HepG2 (cell line): ENCODE measurements at regions not wholly inside any gene's neighbourhood (a gene's known extent, or its start where the extent isn't known, plus 50 kb on each side); places are given as distances from the start of the nearest gene placed in this dataset.
A peak's percentile ranks its signal among the peaks of the same experiment; 100 is the strongest.

Experiments used
- ATAC-seq: fragments of 200-7000 bp; cut with Tn5 transposase; 3 replicates; pipeline ENCODE4 v1.9.1; 2020; ENCODE audit warnings: mild to moderate bottlenecking, moderate library complexity
- BruUV-seq: library from RNA; stranded (reverse); fragments of 400-500 nt; replicated peaks from 2 replicates; lab custom pipeline; 2021; lab: Mats Ljungman, UMichigan
- CTCF ChIA-PET: fragments of 300-600 bp; formaldehyde crosslinking; extraction: SDS; loops from one replicate; lab custom pipeline; 2021; ENCODE audit warnings: low total read pairs, inconsistent platforms, low intra/inter-chr PET ratio; lab: Yijun Ruan, JAX
- POLR2A ChIA-PET: fragments of 350-600 bp; sonication (Branson Sonifier 250); formaldehyde crosslinking; loops from one replicate; lab custom pipeline; 2020; ENCODE audit warnings: antibody characterized with exemption, inconsistent platforms; lab: Yijun Ruan, JAX
- DNase-seq: peaks from one replicate; pipeline ENCODE4 v3.0.0-alpha.2; 2015; ENCODE audit warnings: low spot score
- FAIRE-seq: peaks from 3 replicates; lab custom pipeline; 2011; peaks lifted over from hg19 to GRCh38; lab: Jason Lieb, UNC
- H2AFZ ChIP-seq: one replicate; pipeline ENCODE4 v1.6.1; 2011; ENCODE audit warnings: low read length, inconsistent platforms
- H3K27ac ChIP-seq: fragments of 300-600 bp; 3 replicates; pipeline ENCODE4 v1.8.0; 2011; ENCODE audit warnings: mixed run types, mild to moderate bottlenecking, mixed read lengths, low read length, inconsistent platforms; ENCODE audit not compliant: insufficient read depth; ENCODE audit errors: extremely low read length
- H3K27me3 ChIP-seq, 2 experiments: fragments of 200-600 bp in 1 of 2; 2 replicates in 1 of 2; 3 replicates in 1 of 2; pipeline versions ENCODE4 v1.6.0 to v1.8.0; 2011; ENCODE audit warnings: low read length in 2 of 2, mild to moderate bottlenecking in 2 of 2, moderate library complexity in 2 of 2, inconsistent platforms in 1 of 2; ENCODE audit not compliant: insufficient read depth in 2 of 2, control insufficient read depth in 1 of 2
- H3K36me3 ChIP-seq, 2 experiments: fragments of 200-600 bp in 1 of 2; replicated peaks in 1 of 2; 2 replicates in 1 of 2; 3 replicates in 1 of 2; pipeline versions ENCODE4 v1.5.1 to v1.8.0; 2011; ENCODE audit warnings: low read length in 2 of 2, inconsistent platforms in 1 of 2; ENCODE audit not compliant: insufficient read depth in 2 of 2, control insufficient read depth in 1 of 2
- H3K4me1 ChIP-seq: 2 replicates; pipeline ENCODE4 v1.5.1; 2012; ENCODE audit warnings: low read length, inconsistent platforms; ENCODE audit not compliant: insufficient read depth
- H3K4me2 ChIP-seq: 2 replicates; pipeline ENCODE4 v1.6.0; 2011; ENCODE audit warnings: low read depth, low read length, inconsistent platforms
- H3K4me3 ChIP-seq, 3 experiments: fragments of 200-600 bp in 1 of 3; sonication (generic), shearing (Covaris generic) in 1 of 3; replicated peaks in 1 of 3; 2 replicates each; pipeline ENCODE4 v1.5.1; 2011 to 2016; ENCODE audit warnings: low read length in 3 of 3, inconsistent platforms in 2 of 3, low read depth in 2 of 3, mild to moderate bottlenecking in 2 of 3, control low read depth in 1 of 3, mixed read lengths in 1 of 3; ENCODE audit not compliant: insufficient read depth in 1 of 3
- H3K79me2 ChIP-seq: one replicate; pipeline ENCODE4 v1.6.1; 2011; ENCODE audit warnings: low read length, inconsistent platforms; ENCODE audit not compliant: insufficient read depth
- H3K9ac ChIP-seq: 2 replicates; pipeline ENCODE4 v1.6.0; 2011; ENCODE audit warnings: mild to moderate bottlenecking, low read depth, low read length, inconsistent platforms; ENCODE audit not compliant: insufficient read depth
- H3K9me3 ChIP-seq: 2 replicates; pipeline ENCODE4 v1.5.1; 2012; ENCODE audit warnings: mild to moderate bottlenecking, low read length
- H4K20me1 ChIP-seq: 2 replicates; pipeline ENCODE4 v1.6.0; 2011; ENCODE audit warnings: inconsistent platforms, mild to moderate bottlenecking, low read length, moderate library complexity; ENCODE audit not compliant: insufficient read depth
- FOXO1 ChIP-seq: sonication (generic); formaldehyde crosslinking; IDR thresholded peaks from 2 replicates; pipeline ENCODE4 v1.4.0; 2020; ENCODE audit warnings: missing genetic modification reagents
- IRF2 ChIP-seq: IDR thresholded peaks from 2 replicates; pipeline ENCODE4 v1.6.1; 2018; ENCODE audit warnings: missing genetic modification reagents, missing compliant biosample characterization
- MAFF ChIP-seq: IDR thresholded peaks from 2 replicates; pipeline ENCODE4 v1.6.1; 2011; ENCODE audit warnings: low read depth, low read length, improper control_type of control experiment
- MAFG ChIP-seq: sonication (generic); formaldehyde crosslinking; IDR thresholded peaks from 2 replicates; pipeline ENCODE4 v1.5.1; 2020; ENCODE audit warnings: mild to moderate bottlenecking, missing genetic modification reagents
- MAFK ChIP-seq, 2 experiments: IDR thresholded peaks in 1 of 2; conservative IDR thresholded peaks in 1 of 2; 2 replicates each; pipeline ENCODE4 v1.6.1; 2011; ENCODE audit warnings: improper control_type of control experiment in 2 of 2, low read length in 2 of 2
- MYNN ChIP-seq: sonication (generic); formaldehyde crosslinking; IDR thresholded peaks from 2 replicates; pipeline ENCODE4 v1.4.0; 2020; ENCODE audit warnings: mild to moderate bottlenecking, low read depth, missing genetic modification reagents
- RCOR2 ChIP-seq: IDR thresholded peaks from 2 replicates; pipeline ENCODE4 v1.6.1; 2016; ENCODE audit warnings: missing biosample characterization, missing genetic modification reagents
- REXO4 ChIP-seq: sonication (generic); formaldehyde crosslinking; IDR thresholded peaks from 2 replicates; pipeline ENCODE4 v1.8.0; 2022; ENCODE audit warnings: missing genetic modification reagents, mild to moderate bottlenecking, borderline replicate concordance
- THAP9 ChIP-seq: sonication (generic); formaldehyde crosslinking; IDR thresholded peaks from 2 replicates; pipeline ENCODE4; 2020; ENCODE audit warnings: missing genetic modification reagents, mild to moderate bottlenecking, borderline replicate concordance
- YEATS2 ChIP-seq: sonication (generic); formaldehyde crosslinking; IDR thresholded peaks from 2 replicates; pipeline ENCODE4 v1.4.0; 2020; ENCODE audit warnings: missing genetic modification reagents, borderline replicate concordance
- ZC3H13 ChIP-seq: sonication (generic); formaldehyde crosslinking; IDR thresholded peaks from 2 replicates; pipeline ENCODE4 v1.8.1; 2023; ENCODE audit warnings: mild to moderate bottlenecking, missing genetic modification reagents, moderate library complexity
- ZKSCAN8 ChIP-seq: IDR thresholded peaks from 2 replicates; pipeline ENCODE4 v1.6.1; 2016; ENCODE audit warnings: borderline replicate concordance, missing genetic modification reagents, missing compliant biosample characterization
- ZNF335 ChIP-seq: sonication (generic); formaldehyde crosslinking; IDR thresholded peaks from 2 replicates; pipeline ENCODE4 v1.4.0; 2020; ENCODE audit warnings: missing genetic modification reagents
- ZNF430 ChIP-seq: sonication (generic); formaldehyde crosslinking; IDR thresholded peaks from 2 replicates; pipeline ENCODE4 v1.9.0; 2021; ENCODE audit warnings: mild to moderate bottlenecking, missing genetic modification reagents
- ZSCAN29 ChIP-seq: sonication (generic); formaldehyde crosslinking; conservative IDR thresholded peaks from 2 replicates; pipeline ENCODE4 v1.4.0; 2020; ENCODE audit warnings: mild to moderate bottlenecking, missing genetic modification reagents
- WGBS: methylation state at CpG from one replicate; pipeline ENCODE4 v1.1.6; 2017; ENCODE audit warnings: low lambda C conversion rate; 5-methylcytosine and 5-hydroxymethylcytosine counted together
- in situ Hi-C: cut with HindIII; loops from 2 replicates; pipeline ENCODE4 v1.10.0; 2017; ENCODE audit warnings: low pct_unique_long_range_greater_than_20kb; ENCODE audit not compliant: extremely low pct_ligation_motif_present
- intact Hi-C: fragments of 100-400 bp; cut with micrococcal nuclease; formaldehyde crosslinking; loops from one replicate; pipeline ENCODE4 v1.10.0; 2022; ENCODE audit not compliant: unreplicated experiment
- TF ChIP-seq, protein P1 (sequence below): sonication (generic); formaldehyde crosslinking; IDR thresholded peaks from 2 replicates; pipeline ENCODE4 v1.8.1; 2022; ENCODE audit warnings: low read depth, mild to moderate bottlenecking, missing genetic modification reagents

- no peaks in the 10 kb centered on the region for H3K79me2 ChIP-seq
- no peak for FAIRE-seq
- H3K4me2 ChIP-seq = no peak overlapping the region
- H3K36me3 ChIP-seq = no peaks in the 10 kb centered on the region
- POLR2A ChIA-PET = no interaction called here
- intact Hi-C loops = no loop called here
- H3K27ac ChIP-seq = no peak overlapping the region
- H3K4me1 ChIP-seq = no peaks in the 10 kb centered on the region
- no TSS peak for BruUV-seq
- TF ChIP-seq ZNF430 (CRISPR knock-in tag) = no peak
- TF ChIP-seq ZNF335 (CRISPR knock-in tag) = no peak
- TF ChIP-seq REXO4 (CRISPR knock-in tag) = no peak
- peak; percentile 65 to 86 for TF ChIP-seq MAFK (conservative IDR thresholded peaks at IDR 0.05 in 1 of 2, IDR thresholded peaks at IDR 0.05 in 1 of 2; ENCODE audit: low read length in 2 of 2)
- TF ChIP-seq ZKSCAN8 (CRISPR knock-in tag) = no peak
- TF ChIP-seq MAFF = peak; percentile 78
- TF ChIP-seq, all 625 proteins: peak for 2
- no peak overlapping the region for H2AFZ ChIP-seq
- no peaks in the 10 kb centered on the region for H4K20me1 ChIP-seq
- H3K27me3 ChIP-seq = no peaks in the 10 kb centered on the region
- ATAC-seq (no peak), DNase-seq (no peak)
- H3K4me3 ChIP-seq = no peak overlapping the region
- WGBS = 3% methylated on average over 2 of the region's 2 CpGs
- H3K9ac ChIP-seq = no peak overlapping the region
- CTCF ChIA-PET = no interaction called here
- H3K9me3 ChIP-seq = peaks cover 60% of the 10 kb centered on the region
- in situ Hi-C loops = no loop called here
These were observed 1061.0 kb downstream of the ADGRL2 start for GRCh38 chr1:82861749-82862148.

DNA sequence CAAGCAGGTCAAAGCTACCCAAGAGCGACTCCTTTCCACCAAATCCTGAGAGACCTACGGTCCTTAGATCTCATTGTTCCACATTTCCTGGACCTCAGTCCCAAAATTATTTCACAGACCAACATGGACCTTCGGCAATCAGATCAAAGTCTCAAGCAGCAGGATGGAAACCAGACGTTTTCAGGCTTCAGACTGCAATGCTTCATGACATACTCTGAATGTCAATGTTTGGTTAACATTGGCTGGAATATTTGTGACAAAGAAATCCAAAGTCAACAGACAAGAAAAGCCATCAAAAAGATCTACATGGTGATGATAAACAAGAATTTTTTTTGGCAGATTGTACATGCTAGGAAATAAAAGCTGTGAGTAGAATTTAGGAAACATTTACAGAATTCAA, 1057.3 kb downstream of the ADGRL2 start:
- 1% methylated on average over 4 of the region's 4 CpGs for WGBS
- intact Hi-C loops = no loop called here
- no peaks in the 10 kb centered on the region for H3K79me2 ChIP-seq
- H3K27me3 ChIP-seq = no peaks in the 10 kb centered on the region
- no peak overlapping the region for H3K9ac ChIP-seq
- ChIA-PET POLR2A (no interaction called here), CTCF (no interaction called here)
- no peaks in the 10 kb centered on the region for H3K4me1 ChIP-seq
- H3K36me3 ChIP-seq = no peaks in the 10 kb centered on the region
- H3K27ac ChIP-seq = no peak overlapping the region
- H3K9me3 ChIP-seq = peaks cover 68% of the 10 kb centered on the region
- H4K20me1 ChIP-seq = no peaks in the 10 kb centered on the region
- ATAC-seq = no peak
- FAIRE-seq = no peak
- in situ Hi-C loops = no loop called here
- peak; percentile 3 for DNase-seq
- H3K4me2 ChIP-seq = no peak overlapping the region
- no peak overlapping the region for H3K4me3 ChIP-seq
- no peak overlapping the region for H2AFZ ChIP-seq
- BruUV-seq = no TSS peak
- TF ChIP-seq THAP9 = no peak
- no peak for TF ChIP-seq ZSCAN29 (CRISPR knock-in tag)
- no peak for TF ChIP-seq IRF2 (CRISPR knock-in tag)
- TF ChIP-seq MAFG = no peak
- no peak for TF ChIP-seq ZC3H13 (CRISPR knock-in tag)
- TF ChIP-seq RCOR2 = no peak
- no peak for TF ChIP-seq YEATS2 (CRISPR knock-in tag)
- TF ChIP-seq FOXO1 = no peak
- TF ChIP-seq, protein P1, sequence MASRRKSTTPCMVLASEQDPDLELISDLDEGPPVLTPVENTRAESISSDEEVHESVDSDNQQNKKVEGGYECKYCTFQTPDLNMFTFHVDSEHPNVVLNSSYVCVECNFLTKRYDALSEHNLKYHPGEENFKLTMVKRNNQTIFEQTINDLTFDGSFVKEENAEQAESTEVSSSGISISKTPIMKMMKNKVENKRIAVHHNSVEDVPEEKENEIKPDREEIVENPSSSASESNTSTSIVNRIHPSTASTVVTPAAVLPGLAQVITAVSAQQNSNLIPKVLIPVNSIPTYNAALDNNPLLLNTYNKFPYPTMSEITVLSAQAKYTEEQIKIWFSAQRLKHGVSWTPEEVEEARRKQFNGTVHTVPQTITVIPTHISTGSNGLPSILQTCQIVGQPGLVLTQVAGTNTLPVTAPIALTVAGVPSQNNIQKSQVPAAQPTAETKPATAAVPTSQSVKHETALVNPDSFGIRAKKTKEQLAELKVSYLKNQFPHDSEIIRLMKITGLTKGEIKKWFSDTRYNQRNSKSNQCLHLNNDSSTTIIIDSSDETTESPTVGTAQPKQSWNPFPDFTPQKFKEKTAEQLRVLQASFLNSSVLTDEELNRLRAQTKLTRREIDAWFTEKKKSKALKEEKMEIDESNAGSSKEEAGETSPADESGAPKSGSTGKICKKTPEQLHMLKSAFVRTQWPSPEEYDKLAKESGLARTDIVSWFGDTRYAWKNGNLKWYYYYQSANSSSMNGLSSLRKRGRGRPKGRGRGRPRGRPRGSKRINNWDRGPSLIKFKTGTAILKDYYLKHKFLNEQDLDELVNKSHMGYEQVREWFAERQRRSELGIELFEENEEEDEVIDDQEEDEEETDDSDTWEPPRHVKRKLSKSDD (CRISPR knock-in tag) = no peak
- TF ChIP-seq MYNN (CRISPR knock-in tag) = no peak
